IPS DF 6.9 (cell line): ENCODE measurements at regions not wholly inside any gene's neighbourhood (a gene's known extent, or its start where the extent isn't known, plus 50 kb on each side); places are given as distances from the start of the nearest gene placed in this dataset.

Experiments used
- DNase-seq: peaks from one replicate; pipeline ENCODE4 v3.0.0-alpha.2; 2013; ENCODE audit warnings: low read depth, low spot score
- H3K27ac ChIP-seq: one replicate; pipeline ENCODE4 v1.5.1; 2013; ENCODE audit warnings: low read length, control low read depth
- H3K27me3 ChIP-seq: 2 replicates; pipeline ENCODE4 v1.6.1; 2013; ENCODE audit warnings: mild to moderate bottlenecking, low read length; ENCODE audit not compliant: control insufficient read depth, insufficient read depth
- H3K36me3 ChIP-seq: 2 replicates; pipeline ENCODE4 v1.6.1; 2013; ENCODE audit warnings: low read length; ENCODE audit not compliant: control insufficient read depth, insufficient read depth
- H3K4me1 ChIP-seq: 2 replicates; pipeline ENCODE4 v1.6.1; 2013; ENCODE audit warnings: low read length; ENCODE audit not compliant: control insufficient read depth, insufficient read depth
- H3K4me3 ChIP-seq: 2 replicates; pipeline ENCODE4 v1.5.1; 2013; ENCODE audit warnings: mild to moderate bottlenecking, low read length
- H3K9me3 ChIP-seq: 2 replicates; pipeline ENCODE4 v1.6.1; 2013; ENCODE audit warnings: low read length, inconsistent platforms; ENCODE audit not compliant: control insufficient read depth, insufficient read depth
- WGBS: extraction: QIAGEN DNeasy Blood & Tissue Kit; methylation state at CpG from one replicate; pipeline ENCODE4 v1.1.7; 2013; ENCODE audit warnings: mixed read lengths, missing lambda C conversion rate; ENCODE audit not compliant: insufficient read length, insufficient coverage; 5-methylcytosine and 5-hydroxymethylcytosine counted together

DNA sequence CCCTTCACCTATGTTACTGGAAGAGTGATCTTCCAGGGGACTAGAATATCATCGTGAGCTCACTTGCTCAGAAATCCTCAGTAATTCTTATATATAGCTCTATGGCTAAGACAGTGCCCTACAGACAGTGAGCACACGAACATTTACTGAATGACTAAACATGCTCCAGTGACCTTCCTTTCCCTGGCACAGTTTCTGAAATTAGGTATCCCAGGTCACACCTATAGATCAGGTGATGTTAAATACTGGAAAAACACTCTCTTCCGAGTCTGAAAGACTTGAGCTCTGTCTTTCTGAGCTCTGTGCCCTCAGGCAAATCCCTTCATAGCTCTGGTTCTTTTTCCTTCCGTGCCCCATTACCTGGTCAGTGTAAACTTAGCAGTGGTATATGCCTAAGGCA lies 239.4 kb upstream of the LRIG1 start:
- Histone ChIP-seq H3K27me3 (no peaks in the 10 kb centered on the region), H3K9me3 (no peaks in the 10 kb centered on the region), H3K36me3 (no peaks in the 10 kb centered on the region), H3K4me3 (no peak overlapping the region), H3K27ac (no peak overlapping the region), H3K4me1 (no peaks in the 10 kb centered on the region)
- no peak for DNase-seq
- WGBS: no CpG with 5 or more reads among the region's 4 CpGs

DNA sequence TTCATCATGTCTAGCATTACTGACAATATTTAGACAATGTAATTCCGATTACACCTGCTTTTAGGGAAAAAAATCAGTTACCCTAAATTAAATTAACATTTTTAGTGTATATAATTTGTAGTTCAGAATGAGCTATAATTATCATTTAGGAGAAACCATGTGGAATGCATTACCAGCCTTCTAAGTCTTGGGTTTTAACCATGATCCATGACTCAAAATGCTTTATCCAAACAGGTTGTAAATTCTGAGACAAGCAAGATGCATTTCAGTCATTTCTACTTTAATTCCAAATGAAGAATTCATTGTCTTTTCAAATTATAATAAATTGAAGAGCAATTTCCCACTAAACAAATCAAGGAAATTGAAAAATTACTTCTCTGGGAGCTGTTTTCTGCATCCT lies 243.7 kb upstream of the LRIG1 start:
- H3K27me3 ChIP-seq: no peaks in the 10 kb centered on the region
- no peak overlapping the region for H3K27ac ChIP-seq
- DNase-seq: no peak
- WGBS: no CpG with 5 or more reads among the region's 1 CpG
- H3K36me3 ChIP-seq: no peaks in the 10 kb centered on the region
- H3K4me1 ChIP-seq: no peaks in the 10 kb centered on the region
- H3K4me3 ChIP-seq: no peak overlapping the region
- no peaks in the 10 kb centered on the region for H3K9me3 ChIP-seq

DNA sequence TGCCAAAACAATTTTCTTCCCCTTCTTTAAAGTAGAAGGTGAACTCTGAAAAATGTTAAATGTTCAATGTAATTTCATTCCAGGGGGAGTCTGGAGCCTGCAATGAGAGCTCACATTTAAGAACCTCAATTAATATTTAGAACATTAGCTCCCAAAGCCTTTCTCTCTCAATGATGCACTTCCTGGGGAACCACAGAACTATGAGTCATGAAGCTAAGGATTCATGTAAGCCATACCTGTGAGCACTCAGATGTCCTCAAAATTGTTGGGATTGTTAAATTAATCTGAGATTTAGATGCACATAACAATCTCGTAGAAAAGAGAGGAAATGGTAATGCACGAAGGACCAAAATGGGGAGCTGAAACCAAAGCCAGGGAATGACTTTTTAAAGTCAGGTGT lies 244.2 kb upstream of the LRIG1 start:
- Histone ChIP-seq H3K4me1 (no peaks in the 10 kb centered on the region), H3K36me3 (no peaks in the 10 kb centered on the region), H3K9me3 (no peaks in the 10 kb centered on the region), H3K27ac (no peak overlapping the region), H3K4me3 (no peak overlapping the region), H3K27me3 (no peaks in the 10 kb centered on the region)
- DNase-seq: no peak
- WGBS: no CpG with 5 or more reads among the region's 2 CpGs

DNA sequence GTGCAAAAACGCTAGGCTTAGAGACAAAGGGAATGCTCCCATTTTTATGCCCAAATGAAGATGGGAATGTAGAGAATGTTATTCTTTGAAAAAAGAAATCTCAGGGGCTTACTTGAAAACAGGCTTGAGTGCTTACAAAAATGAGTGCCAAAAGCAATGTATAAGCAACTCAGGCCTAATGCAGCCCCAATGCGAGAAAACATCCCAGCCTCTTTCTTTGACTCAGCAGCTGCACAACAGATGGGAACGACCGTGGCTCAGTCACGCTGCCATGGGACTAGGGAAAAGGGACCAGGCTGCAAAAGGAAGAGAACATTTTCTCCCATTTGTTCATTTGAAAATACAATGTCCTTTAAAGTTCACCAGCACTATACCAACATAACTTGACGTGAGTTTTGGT lies 246.4 kb upstream of the LRIG1 start:
- no peak overlapping the region for H3K27ac ChIP-seq
- no peaks in the 10 kb centered on the region for H3K36me3 ChIP-seq
- no peaks in the 10 kb centered on the region for H3K27me3 ChIP-seq
- H3K9me3 ChIP-seq: no peaks in the 10 kb centered on the region
- H3K4me3 ChIP-seq: no peak overlapping the region
- WGBS: no CpG with 5 or more reads among the region's 6 CpGs
- H3K4me1 ChIP-seq: no peaks in the 10 kb centered on the region
- no peak for DNase-seq

DNA sequence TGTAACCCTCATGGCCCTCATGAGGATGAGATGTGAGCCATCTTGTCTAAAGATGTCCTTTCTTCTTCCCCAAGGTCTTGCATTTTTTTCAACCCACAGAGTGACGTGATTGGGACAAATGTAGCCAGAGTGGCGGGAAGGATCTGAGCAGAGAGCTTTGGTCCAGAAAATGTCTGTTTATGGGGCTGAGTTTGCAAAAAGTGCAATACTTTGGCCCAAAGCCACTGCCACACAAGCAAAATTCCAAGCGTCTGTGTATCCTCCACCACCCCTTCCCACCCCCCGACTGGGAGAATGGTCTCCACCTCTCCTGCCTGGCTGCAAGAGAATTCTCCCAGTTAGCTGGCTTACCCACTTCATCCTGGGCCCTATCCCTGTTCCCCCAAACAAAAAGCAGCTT lies 246.9 kb upstream of the LRIG1 start:
- no peak for DNase-seq
- Histone ChIP-seq H3K36me3 (no peaks in the 10 kb centered on the region), H3K27me3 (no peaks in the 10 kb centered on the region)

DNA sequence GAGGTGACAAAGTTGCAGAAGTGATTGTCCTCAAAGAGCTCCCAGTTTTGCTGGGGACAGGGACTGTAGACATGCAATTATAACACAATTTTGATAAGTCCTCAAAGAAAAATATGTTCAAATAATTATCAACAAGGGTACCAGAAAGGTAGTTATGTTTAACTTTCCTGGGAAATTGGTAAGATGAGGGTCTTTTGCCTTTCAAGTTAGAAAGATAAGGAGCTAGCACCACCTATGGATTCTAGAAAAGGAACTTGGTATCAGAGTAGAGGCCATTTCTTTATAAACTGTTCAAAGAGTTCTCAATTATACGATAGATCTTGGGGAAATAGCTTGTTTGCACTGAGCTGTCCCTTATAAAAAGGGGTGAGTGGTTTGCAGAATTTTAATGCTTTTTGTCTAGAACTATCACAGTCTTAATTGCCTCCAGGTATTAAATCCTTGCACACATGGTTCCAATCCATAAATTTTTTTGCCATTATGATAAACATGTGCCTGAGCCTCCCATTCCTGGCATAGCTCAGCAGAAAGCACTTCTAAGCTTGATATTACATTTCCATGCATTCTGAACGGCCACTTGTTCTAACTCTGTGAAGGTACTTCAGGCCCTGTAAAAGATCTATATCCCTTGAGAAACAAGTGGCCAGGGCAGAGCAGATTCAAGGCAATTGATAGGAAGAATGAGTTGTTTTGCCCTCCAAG lies 247.5 kb upstream of the LRIG1 start:
- no peaks in the 10 kb centered on the region for H3K36me3 ChIP-seq
- H3K27me3 ChIP-seq: no peaks in the 10 kb centered on the region
- no peak for DNase-seq
- H3K27ac ChIP-seq: no peak overlapping the region
- no CpG with 5 or more reads among the region's 2 CpGs for WGBS
- no peaks in the 10 kb centered on the region for H3K4me1 ChIP-seq
- no peak overlapping the region for H3K4me3 ChIP-seq
- no peaks in the 10 kb centered on the region for H3K9me3 ChIP-seq

More for the DNA sequence above, 246.9 kb upstream of the LRIG1 start:
- Histone ChIP-seq H3K9me3 (no peaks in the 10 kb centered on the region), H3K27ac (no peak overlapping the region), H3K4me1 (no peaks in the 10 kb centered on the region), H3K4me3 (no peak overlapping the region)
- WGBS: no CpG with 5 or more reads among the region's 4 CpGs

DNA sequence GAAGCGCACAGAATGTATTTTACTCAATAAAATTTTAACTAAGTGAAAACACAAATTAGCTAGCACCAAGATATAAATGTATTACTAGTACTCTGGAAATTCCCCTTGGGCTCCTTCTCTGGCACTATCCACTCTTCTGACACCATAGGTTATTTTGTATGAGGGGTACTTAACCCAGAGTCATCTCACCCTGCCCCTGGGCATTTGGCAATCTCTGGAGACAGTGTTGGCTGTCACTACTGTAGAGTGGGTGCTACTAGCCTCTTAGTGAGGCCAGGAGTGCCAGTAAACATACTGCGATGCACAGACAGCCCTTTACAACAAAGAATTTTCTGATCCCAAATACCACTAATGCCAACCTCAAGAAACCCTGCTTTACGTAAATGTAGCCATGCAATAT lies 246.3 kb upstream of the KBTBD8 start:
- Histone ChIP-seq H3K27ac (no peak overlapping the region), H3K36me3 (no peaks in the 10 kb centered on the region), H3K4me1 (no peaks in the 10 kb centered on the region), H3K9me3 (no peaks in the 10 kb centered on the region), H3K4me3 (no peak overlapping the region), H3K27me3 (no peaks in the 10 kb centered on the region)
- no peak for DNase-seq
- WGBS: no CpG with 5 or more reads among the region's 3 CpGs

DNA sequence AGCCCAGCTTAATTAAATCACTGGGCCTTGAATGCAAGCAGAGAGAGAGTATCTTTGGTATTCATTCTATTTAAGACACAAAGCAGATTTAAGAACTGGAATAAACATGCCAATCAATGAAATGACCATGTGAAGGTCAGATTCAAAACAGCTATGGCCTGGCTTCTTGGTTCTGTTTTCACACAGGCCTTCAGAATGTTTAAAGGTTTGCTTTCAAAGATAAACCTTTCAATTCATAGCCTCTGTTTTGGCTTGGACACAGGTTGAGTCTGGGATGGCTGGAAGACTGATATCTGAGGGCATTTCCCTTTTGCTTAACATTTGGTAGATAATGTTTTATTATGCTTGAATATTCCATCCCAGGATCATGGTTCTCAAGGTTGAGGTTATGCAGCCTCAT lies 244.4 kb upstream of the KBTBD8 start:
- H3K4me1 ChIP-seq: no peaks in the 10 kb centered on the region
- no peak for DNase-seq
- no peaks in the 10 kb centered on the region for H3K36me3 ChIP-seq
- H3K9me3 ChIP-seq: no peaks in the 10 kb centered on the region
- no peak overlapping the region for H3K27ac ChIP-seq
- H3K4me3 ChIP-seq: no peak overlapping the region
- no peaks in the 10 kb centered on the region for H3K27me3 ChIP-seq

DNA sequence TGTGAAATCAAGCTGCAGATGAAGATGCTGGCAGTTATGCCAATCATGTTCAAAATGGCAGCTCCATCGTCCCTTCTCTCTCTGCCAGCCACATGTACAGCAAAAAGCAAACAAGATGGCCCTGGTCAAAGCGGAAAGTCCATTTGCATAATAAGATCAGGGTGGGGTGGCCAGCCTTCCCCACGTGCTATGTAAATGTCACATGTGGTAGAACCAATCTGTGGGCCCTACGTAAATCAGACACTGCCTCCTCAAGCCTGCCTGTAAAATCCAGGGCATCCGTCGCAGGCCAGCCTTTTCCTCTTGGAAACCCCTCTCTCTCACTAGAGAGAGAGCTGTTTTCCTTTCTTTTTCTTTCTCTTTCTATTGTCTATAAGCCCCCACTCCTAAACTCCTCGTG lies 243.5 kb upstream of the KBTBD8 start:
- no peak for DNase-seq
- Histone ChIP-seq H3K27me3 (no peaks in the 10 kb centered on the region), H3K27ac (no peak overlapping the region), H3K9me3 (no peaks in the 10 kb centered on the region), H3K36me3 (no peaks in the 10 kb centered on the region), H3K4me3 (no peak overlapping the region), H3K4me1 (no peaks in the 10 kb centered on the region)
- WGBS: no CpG with 5 or more reads among the region's 7 CpGs

DNA sequence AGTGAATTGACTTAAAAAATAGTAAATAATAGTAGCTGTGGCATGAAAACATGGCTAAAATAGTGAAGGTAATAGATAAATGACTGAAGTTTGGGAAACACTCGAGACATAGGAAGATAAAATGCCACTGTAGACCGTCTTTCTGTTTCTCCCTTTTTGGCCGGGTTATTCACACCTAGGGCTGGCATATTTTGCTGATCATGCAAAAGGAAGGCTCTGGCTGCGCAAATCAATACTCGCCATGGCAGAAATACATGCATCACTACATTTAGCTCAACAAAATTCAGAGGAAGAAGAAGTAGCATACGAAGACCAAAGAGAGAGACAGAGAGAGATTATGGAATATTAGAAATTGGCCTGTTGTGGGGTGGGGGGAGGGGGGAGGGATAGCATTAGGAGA lies 242.2 kb upstream of the KBTBD8 start:
- H3K27ac ChIP-seq: no peak overlapping the region
- DNase-seq: no peak
- no CpG with 5 or more reads among the region's 6 CpGs for WGBS
- no peaks in the 10 kb centered on the region for H3K27me3 ChIP-seq
- no peak overlapping the region for H3K4me3 ChIP-seq
- no peaks in the 10 kb centered on the region for H3K36me3 ChIP-seq
- no peaks in the 10 kb centered on the region for H3K4me1 ChIP-seq
- no peaks in the 10 kb centered on the region for H3K9me3 ChIP-seq

DNA sequence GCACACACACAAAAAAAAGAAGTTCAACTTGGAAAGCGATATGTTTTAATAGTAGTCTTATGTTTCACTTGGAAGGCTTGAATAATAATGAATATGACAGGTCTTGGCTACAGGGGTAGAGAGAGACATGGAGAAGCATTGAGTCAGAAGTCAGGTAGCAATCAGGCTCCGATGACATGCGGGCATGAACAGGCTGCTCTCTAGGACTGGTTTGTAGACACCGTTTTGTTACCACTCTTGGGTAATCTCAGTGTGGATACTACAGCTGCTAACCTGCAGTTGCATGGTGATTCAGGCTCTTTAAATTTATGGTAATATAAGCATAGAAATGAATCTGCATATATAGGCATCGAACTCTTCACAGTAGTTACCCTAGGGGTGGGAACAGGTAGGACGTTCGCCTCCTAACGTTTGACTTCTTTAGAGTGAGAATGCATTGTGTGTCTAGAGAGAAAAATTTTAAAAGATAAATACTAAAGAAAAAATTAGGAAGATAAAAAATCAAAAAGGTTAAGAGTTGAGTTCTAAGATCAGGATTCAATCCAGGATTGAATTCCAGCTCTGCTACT lies 241.6 kb upstream of the KBTBD8 start:
- H3K9me3 ChIP-seq: no peaks in the 10 kb centered on the region
- no peaks in the 10 kb centered on the region for H3K36me3 ChIP-seq
- H3K27ac ChIP-seq: no peak overlapping the region
- DNase-seq: no peak
- WGBS: no CpG with 5 or more reads among the region's 8 CpGs
- H3K4me3 ChIP-seq: no peak overlapping the region
- H3K27me3 ChIP-seq: no peaks in the 10 kb centered on the region
- H3K4me1 ChIP-seq: no peaks in the 10 kb centered on the region
